H1 (cell line): ENCODE measurements at regions not wholly inside any gene's neighbourhood (a gene's known extent, or its start where the extent isn't known, plus 50 kb on each side); places are given as distances from the start of the nearest gene placed in this dataset.

ENCODE experiments used
- ATF2 ChIP-seq: IDR thresholded peaks from 2 replicates; pipeline ENCODE4 v1.6.1; 2012; ENCODE audit warnings: low read length, inconsistent platforms

GRCh38 chr4:125666635-125667034 lies 351.9 kb downstream of the FAT4 start (continued):
- no peak for TF ChIP-seq ATF2
